Fibroblast of skin of left quadriceps (primary cell): ENCODE measurements at regions not wholly inside any gene's neighbourhood (a gene's known extent, or its start where the extent isn't known, plus 50 kb on each side); places are given as distances from the start of the nearest gene placed in this dataset.

Experiments
- DNase-seq, 2 experiments: peaks; one replicate each; pipeline ENCODE4 v3.0.0-alpha.2; 2013; ENCODE audit warnings: low read depth in 2 of 2

DNA sequence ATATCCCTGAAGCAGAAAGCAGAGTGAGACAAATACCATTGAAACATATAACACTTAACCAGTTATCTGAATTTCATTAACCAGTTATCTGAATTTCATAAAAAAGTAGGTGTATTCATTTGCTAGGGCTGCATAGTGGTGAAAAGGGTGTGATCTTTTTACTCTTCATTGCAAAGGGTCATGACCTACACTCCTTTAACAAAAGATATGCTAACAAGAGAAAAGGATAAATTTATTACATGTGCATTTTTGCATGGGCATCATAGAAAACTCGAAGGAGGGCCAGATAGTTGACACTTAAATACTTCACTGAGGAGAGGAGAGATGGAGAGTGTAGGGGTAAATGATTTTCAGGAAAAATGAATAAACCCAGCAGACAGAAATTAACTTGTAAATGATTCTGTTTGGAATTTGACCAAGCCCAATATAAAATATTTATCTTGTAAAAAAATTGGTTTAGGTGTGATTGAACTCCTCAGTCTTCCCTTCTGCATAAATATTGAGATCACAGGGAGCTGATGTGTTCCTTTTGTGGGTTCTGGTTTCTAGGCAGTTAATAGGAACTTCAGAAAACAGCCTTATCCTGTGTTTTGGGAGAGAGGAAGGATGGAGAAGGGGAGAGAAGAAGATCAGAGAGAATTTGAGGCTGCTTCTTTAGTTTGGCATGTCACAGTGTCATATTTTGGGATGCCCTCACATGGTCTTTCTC, 372.5 kb upstream of the SYT4 start:
- DNase-seq, result no peak

DNA sequence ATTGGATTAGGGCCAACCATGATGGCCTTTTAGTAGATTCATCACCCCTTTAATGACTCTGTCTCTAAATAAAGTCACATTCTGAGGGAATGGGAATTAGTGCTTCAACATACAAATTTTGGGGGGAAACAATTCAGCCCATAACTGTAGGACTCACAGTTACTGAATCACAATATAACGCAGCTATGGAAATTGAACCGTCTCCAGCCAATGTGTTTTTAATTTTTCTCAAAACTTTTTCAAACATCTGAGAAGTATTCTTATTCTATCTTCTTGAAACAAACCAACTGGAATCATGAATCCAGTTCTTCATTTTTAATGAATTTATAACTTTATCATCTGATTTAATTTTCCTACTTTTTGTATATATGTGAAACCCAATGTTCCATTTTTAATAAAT, 373.1 kb upstream of the SYT4 start:
- peak in 1 of 2 experiments; percentile 29 for DNase-seq

DNA sequence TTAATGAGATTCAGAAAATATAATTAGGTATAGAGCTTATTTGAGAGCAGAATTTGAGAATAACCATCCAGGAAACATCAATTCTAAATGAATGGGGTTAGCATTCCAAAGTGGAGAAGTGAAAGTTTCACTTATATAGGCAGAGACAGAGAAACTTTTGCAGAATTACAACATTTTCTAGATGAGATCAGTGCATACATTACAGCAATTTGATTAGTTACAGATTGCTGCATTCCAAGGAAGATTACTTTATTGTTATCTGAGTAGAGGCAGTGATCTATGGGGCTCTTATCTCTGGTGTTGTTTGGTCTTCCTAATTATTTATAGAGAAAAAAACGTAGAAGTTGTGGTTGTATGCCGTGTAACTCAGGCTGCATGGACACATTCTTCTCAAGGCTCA, 373.8 kb upstream of the SYT4 start:
- DNase-seq, result peak; percentile 47 to 51

DNA sequence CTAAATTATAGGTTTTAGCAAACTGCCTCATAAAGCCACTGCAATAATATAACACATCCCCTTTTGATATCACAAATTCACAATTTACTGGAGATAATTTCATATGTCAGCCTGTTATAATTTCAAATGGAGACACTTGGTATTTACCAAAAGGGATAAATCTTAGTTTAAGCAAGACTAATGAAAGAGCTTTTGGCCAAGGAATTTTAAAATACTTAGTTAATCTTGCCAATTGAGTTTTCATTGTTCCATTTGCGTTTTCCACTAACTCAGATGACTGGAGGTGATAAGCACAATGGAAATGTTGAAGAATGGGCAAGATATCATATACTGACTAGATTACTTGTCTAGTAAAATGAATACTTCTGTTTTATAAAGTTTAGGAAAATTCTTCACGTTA, 379.3 kb upstream of the SYT4 start:
- DNase-seq, result no peak

DNA sequence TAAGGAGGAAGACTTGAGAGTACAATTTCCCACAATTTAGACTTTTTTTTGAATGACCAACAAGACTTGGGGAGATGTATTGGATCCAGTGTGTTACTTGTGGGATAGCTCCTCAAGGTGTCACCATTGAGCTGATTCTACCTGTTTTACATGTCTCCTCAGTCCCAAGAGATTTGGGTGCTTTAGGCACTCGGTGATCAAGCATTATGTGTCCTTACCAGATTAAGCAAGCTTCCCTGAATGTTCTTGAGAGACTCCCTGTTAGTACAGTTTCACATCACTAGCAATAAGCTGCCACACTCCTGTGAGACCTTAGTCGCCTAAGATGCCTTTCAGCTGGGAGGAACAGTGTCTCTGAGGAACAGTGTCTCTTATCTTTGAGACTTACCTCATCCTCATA, 384.3 kb upstream of the SYT4 start:
- DNase-seq, result peak; percentile 50 to 51

DNA sequence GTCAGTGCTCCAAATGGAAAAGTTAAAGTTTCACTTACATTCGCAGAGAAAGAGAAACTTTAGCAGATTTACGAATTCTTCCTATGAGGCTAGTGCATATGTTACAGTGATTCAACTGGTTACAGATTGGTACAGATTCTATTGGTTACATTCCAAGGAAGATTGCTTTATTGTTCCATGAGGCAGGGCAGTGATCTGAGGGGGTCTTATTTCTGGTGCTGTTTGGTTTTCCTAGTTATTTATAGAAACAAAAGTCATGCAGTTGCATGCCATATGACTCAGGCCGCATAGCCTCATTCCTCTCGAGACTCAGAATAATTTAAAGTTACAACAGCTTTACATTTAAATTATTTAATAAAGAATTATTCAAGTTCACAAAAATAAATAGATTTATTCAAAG, 385.4 kb upstream of the SYT4 start:
- peak; percentile 90 to 92 for DNase-seq

DNA sequence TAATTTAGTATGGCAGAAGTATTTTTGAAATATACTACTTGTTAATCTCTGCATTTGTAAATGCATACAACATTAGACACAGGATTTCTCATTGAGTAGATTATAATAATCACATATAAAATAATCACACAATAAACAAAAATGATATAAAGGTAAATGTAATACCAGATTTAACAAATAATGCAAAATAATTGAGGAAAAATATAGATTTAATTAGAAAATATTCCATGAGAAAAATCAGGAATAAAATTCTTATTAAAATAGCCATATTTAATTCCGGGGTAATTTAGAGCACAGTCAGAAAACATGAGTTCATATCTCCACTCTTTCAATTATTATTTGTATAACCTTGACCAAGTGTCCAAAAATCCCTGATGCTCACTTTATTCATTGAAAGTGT, 385.9 kb upstream of the SYT4 start:
- no peak for DNase-seq

DNA sequence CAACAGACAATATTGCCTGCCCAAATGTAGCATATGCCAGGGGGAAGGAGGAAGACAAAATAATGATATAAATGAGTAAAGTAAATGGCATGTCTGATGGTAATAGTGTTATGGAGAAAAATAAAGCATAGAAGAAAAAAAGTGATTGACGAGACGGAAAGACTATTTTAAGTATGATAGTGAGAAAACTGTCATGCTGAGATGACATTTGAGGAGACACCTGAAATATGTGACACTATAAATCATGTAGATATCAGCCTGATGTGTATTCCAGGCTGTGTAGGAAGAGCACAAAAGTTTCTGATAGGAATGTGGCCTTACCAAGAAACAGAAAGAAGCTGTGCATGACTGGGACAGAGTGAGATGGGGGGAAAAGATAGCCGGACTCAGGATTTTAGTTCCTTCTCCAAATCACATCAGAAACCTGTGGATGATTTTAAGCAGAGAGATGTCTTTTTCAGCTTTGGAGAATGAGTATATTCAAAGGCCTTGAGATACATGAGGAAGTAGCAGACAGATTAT, 387.3 kb upstream of the SYT4 start:
- no peak for DNase-seq

DNA sequence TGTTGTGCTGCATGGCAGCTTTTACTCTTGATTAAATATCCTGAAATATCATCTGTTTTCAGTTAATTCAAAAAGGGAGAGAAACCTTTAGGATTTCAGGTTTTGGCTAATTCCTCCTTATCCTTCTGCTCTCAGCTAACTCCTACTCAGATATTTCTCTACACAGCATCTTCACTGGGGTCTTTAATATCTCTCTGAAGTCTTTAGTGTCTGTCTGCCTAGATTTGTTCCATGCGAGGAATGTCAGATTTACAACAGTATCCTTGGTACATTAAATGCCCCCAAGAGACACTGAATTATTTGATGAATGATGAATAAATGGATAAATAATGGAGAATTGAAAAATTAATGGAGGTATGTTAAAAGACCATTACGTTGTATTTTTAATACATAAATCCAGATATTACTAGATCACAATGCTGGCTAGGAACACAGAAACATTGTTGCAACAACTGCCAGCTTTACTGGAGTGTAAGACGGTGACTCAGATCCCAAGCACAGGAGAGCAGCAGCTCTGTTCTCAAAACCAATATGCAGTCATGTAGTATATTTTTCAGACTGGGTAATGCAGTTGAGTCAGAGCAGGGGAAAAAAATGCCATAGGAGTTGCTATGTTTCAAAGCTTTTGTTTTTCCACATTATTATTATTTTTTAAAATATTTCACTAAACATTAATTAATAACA, 388.0 kb upstream of the SYT4 start:
- DNase-seq, result peak; percentile 78 to 81

DNA sequence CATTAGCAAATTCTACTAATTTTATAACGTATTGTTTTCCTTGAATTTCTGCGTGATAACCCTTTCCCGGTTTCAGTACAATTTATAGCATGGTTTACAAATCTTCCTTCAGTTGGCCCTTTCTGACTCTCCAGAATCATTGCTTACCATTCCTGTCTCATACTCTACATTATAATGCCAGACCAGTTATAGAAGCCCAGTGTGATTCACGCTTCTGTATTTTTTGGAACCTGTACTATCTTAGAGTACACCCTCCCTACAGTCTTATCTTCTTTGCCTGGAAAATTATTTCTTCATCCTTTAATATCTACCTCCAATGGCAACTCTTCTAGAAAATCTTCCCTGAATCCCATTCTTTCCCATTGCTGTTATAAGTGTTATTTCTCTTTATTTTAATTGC, 391.6 kb upstream of the SYT4 start:
- no peak for DNase-seq

DNA sequence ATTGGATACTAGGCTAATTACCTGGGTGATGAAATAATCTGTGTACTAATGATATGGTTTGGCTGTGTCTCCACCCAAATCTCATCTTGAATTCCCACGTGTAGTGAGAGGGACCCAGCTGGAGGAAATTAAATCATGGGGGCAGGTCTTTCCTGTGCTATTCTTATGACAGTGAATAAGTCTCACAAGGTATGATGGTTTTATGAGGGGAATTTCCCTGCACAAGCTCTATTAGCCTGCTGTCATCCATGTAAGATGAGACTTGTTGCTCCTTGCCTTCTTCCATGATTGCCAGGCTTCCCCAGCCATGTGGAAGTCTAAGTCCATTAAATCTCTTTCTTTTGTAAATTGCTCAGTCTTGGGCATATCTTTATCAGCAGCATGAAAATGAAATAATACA, 394.1 kb upstream of the SYT4 start:
- no peak for DNase-seq

DNA sequence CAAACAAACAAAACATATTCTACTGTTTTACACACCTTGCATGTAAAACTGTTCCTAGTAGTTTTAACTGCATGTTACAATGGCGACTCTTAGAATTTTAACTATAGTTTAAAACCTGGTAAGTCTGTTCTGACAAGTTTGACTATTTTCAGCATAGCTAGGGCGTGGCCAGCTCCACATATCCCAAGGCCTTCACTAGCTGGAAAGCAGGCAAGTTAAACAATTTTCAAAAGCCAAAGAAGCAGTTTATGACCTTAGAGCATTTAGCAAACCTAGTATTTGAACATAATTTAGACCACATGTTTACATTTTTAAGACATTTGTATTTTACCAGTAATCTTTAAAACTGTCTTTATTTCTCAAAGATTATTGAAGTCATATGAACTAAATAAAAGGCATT, 402.8 kb upstream of the SYT4 start:
- DNase-seq, result peak in 1 of 2 experiments; percentile 35

DNA sequence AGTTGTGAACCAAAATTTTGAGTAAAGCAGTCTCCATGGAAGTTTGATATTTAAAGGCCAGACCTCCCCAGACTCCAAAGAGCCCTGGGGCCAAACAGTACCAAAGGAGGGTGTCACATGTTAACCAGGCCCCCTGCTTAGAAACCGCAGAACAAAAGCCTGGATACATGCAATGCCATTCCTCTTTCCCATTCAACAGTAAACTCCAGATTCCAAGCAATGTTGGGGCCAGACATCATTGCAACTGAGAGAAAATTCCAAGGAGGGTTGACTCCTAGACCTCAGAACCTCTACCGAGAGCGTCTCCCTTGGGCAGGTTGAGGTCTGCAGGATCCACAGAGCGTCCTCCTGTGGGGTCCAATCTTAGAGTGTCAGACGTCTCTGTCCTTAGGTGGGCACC, 404.4 kb upstream of the SYT4 start:
- DNase-seq, result no peak

DNA sequence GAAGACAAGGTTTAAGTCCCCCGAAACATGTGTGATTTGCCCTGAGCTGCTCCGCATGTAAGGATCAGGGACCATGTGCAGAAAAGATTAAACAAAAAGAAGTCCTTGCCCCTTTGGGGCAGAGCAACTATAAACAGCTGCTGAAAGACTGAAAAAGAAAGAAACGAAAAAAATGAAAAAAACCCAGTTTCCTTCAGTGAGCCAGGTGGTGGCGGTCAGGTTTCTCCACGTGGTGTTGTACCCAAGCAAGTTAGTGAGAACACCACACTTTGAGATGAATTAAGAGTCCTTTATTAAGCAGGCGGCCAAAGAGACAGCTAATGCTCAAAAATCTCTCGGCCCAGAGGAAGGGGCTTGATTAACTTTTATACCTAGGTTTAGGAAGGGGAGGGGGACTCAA, 404.9 kb upstream of the SYT4 start:
- no peak for DNase-seq

DNA sequence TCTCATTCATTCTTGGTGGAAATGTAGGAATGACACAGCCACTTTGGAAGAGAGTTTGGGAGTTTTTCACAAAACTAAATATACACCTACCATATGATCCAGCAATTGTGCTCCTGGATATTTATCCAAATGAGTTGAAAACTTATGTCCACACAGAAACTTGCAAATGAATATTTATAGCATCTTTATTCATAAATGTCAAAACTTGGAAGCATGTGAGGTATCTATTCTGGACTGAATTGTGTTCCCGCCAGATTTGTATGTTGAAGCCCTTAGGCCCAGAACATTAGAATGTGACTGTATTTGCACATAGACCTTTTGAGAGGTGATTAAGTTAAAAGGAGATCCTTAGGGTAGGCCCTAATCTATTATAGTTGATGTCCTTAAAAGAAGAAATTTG, 409.4 kb upstream of the SYT4 start:
- no peak for DNase-seq

DNA sequence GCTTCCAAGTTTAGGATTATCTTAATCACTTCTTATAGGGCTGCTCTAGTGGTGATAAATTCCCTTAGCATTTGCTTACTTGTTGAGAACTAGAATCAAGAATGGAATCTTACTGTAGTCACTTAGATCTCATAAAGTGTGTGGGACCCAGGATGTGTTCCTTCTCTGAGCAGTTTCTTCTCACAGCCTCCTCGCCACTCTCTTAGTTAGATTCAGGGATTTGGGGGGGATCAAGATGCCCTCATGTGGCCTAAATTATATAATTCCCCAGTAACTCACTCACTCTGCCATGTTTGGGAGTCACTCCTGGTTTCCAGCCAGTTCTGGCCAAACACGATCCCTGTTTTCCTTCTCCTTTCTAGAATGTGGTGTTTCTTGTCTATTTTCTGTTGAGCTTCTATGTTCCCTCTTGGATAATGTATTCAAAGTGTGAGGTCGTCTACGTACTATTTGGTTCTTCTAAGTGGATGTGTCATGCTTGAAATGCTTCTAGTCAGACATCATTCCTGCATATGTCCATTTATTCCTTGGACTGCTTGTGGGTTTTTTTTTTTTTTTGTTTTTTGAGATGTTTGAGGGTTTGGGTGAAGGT, 414.9 kb upstream of the SYT4 start:
- DNase-seq, result peak; percentile 42 to 49

DNA sequence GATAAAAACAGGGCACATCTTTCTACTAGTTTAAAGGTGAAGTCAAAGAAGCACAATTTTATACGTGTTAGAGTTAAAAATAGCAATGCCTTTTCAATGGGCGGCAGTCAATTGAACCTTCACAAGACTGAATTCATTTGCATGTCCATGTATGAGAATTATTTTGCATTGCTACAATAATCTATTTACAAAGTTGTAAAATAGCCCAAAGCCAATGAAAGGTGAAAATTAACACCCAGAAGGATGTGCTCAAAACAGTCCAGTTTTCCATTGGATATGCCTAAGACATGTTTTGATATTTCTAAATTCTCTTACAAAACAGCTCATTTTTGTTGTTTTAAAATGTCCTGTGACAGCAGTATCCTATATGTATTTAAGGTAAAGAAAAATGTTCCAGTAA, 425.1 kb upstream of the SYT4 start:
- no peak for DNase-seq

DNA sequence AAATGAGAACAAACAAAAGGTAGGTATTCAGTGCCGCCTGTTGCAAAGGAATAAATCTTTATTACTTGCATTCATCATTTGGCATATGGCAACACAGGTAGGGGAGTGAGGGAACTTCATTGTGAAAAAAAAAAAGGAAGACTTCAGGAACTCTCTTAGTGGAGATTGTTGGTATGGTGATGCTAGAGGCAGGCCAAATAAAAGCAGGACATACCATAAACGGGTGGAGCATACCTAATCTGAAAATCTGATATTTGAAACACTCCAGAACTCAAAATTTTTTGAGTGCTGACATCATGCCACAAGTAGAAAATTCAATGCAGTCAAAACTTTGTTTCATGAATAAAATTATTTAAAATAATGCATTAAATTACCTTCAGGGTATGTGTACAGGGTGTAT, 425.8 kb upstream of the SYT4 start:
- no peak for DNase-seq

DNA sequence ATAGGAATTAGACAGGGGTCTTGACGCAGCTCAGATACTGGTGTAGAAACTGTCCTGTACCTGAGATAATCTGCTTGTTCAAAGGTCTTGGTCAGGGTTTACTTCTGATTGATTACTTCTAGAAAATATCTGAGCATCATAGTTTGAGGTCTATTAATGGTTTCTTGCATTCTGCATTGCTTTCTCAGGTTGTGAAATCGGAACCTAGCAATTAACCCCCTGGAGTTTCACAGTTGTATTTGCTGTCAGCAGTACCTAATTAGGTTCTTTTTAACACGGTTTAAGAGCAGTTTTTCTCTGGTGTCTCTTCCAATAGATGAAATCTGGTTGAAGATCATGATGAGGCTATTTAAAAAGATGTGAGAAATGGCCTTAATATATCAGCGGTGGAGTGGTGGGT, 428.6 kb upstream of the SYT4 start:
- DNase-seq, result no peak

DNA sequence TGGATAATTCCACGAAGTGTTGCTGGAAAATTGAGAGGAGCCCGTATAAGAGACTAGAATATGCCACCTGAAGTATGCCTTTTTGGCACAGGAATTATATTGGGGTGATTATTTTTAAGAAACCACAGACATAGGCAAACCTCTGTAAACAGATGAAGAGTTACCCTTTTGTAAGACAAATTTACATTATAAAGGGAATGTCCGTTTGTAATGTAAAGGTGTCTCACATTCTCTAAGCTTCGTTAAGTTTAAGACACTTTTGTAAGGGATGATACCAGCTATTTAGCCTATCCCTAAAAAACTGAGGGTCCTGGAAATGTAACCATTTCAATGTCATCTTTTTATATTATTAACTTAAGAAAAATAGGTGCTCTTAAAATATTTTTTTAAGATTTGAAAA, 432.8 kb upstream of the SYT4 start:
- DNase-seq, result no peak

DNA sequence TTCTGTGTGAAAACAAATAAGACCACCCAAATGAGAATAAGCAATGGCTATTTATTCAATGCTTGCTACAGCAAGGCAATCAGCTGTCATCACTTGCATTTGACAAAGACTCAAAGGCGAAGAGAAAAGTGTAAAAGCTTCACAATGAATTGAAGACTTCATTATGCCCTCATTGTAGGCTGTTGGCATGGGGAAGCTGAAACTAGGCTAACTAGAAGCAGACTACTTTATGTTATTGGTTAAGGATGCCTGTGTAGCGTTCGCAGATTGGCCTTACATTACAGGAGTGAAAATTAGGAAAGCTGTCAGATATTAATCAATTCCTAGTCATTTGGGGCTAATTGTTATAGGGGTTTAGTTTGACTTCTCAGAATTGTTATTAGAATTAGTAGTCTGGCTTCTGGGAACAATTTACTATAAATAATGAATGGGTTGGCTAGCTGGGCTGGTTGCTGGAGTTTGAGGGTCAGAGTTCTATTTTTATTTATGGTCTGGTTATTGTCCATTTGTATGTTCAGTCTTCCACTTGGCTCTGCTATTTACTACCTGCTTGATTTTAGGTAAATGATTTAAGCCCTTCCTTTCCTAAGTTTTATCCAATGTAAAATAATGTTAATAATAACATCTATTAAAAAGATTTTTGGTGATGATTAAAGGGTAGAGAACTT, 437.2 kb upstream of the SYT4 start:
- DNase-seq, result no peak

DNA sequence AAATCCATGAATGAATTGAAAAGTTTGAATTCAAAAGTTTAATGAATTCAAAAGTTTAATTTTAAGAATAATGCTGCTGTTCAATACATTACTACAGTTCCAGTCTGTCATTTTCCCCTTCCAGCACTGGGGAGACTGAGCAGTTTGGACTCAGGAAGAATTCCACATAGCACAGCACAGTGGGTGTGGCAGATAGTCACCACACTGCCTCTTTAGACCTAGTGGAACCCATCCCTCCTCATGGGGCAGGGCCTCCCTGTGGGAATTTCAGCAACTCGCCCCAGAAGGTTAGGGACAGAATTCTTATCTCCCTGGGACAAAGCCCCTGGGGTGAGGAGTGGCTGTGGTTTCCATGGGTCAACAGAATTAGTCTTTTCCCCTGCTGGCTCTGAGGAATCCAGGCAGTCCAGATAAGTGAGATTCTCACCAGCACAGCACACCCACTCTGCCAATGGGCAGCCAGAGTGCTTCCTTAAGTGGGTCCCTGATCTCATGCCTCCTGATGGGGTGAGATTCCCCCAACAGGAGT, 442.0 kb upstream of the SYT4 start:
- no peak for DNase-seq
